ENCODE measurements at regions not wholly inside any gene's neighbourhood (a gene's known extent, or its start where the extent isn't known, plus 50 kb on each side); places are given as distances from the start of the nearest gene placed in this dataset.

- POLR2A ChIA-PET, result no interaction called here
- FAIRE-seq, result no peak
- ATAC-seq, result no peak
These were observed 208.1 kb downstream of the CDH19 start for GRCh38 chr18:66395671-66396218.

GRCh38 chr18:66393463-66393862 lies 210.4 kb downstream of the CDH19 start:
- DNase-seq (ENCODE audit: low read depth in 1 of 2, low spot score in 1 of 2) (no peak), ATAC-seq (no peak), FAIRE-seq (no peak)
- WGBS (ENCODE audit: missing lambda C conversion rate), result 5% methylated on average over 1 of the region's 1 CpG
- Histone ChIP-seq H3K4me3 (no peak overlapping the region), H3K27ac (no peak overlapping the region), H3K4me1 (no peaks in the 10 kb centered on the region), H3K9me3 (no peaks in the 10 kb centered on the region), H3K4me2 (no peak overlapping the region)
- CTCF ChIA-PET, result no interaction called here
- TF ChIP-seq HMGXB4 (CRISPR knock-in tag; IDR thresholded peaks at IDR 0.05; ENCODE audit: borderline replicate concordance), result no peak
- TF ChIP-seq PHF8 (IDR thresholded peaks at IDR 0.05; ENCODE audit: borderline replicate concordance, low read depth), result no peak
- no peak for TF ChIP-seq POLR2AphosphoS2 (conservative IDR thresholded peaks at IDR 0.05; ENCODE audit: low read length)
- TF ChIP-seq ZFP36 (IDR thresholded peaks at IDR 0.05; ENCODE audit: borderline replicate concordance, partially characterized antibody), result no peak
- TF ChIP-seq E2F6 (IDR thresholded peaks at IDR 0.05; ENCODE audit: borderline replicate concordance, low read depth), result no peak
- no peak for TF ChIP-seq MAZ (IDR thresholded peaks at IDR 0.05; ENCODE audit: borderline replicate concordance, low read depth, low read length)
- TF ChIP-seq CBX8 (IDR thresholded peaks at IDR 0.05), result no peak
- TF ChIP-seq ZNF302 (CRISPR knock-in tag; IDR thresholded peaks at IDR 0.05), result no peak
- TF ChIP-seq JUNB (IDR thresholded peaks at IDR 0.05), result no peak
- no peak for TF ChIP-seq TP53 (CRISPR knock-in tag; IDR thresholded peaks at IDR 0.05)
- no peak for TF ChIP-seq RCOR1 (IDR thresholded peaks at IDR 0.05; ENCODE audit: low read depth, low read length)
- no peak for TF ChIP-seq CHD2 (IDR thresholded peaks at IDR 0.05; ENCODE audit: low read length, partially characterized antibody)
- no peak for TF ChIP-seq NPAS2 (CRISPR knock-in tag; IDR thresholded peaks at IDR 0.05; ENCODE audit: borderline replicate concordance)
- TF ChIP-seq BCL3 (IDR thresholded peaks at IDR 0.05), result no peak
- no peak for TF ChIP-seq RARB (CRISPR knock-in tag; IDR thresholded peaks at IDR 0.05)
- POLR2A ChIA-PET, result no interaction called here

More at GRCh38 chr18:66395671-66396218, 208.1 kb downstream of the CDH19 start:
- 0% methylated on average over 1 of the region's 30 CpGs for WGBS (ENCODE audit: missing lambda C conversion rate)
- no peaks in the 10 kb centered on the region for H3K9me3 ChIP-seq
- H3K4me3 ChIP-seq, result no peak overlapping the region
- DNase-seq (ENCODE audit: low read depth in 1 of 2, low spot score in 1 of 2), result no peak
- CTCF ChIA-PET, result no interaction called here
- TF ChIP-seq CEBPB (IDR thresholded peaks at IDR 0.05), result no peak
- TF ChIP-seq FOSB (CRISPR knock-in tag; IDR thresholded peaks at IDR 0.05), result no peak
- no peak for TF ChIP-seq PBX3 (IDR thresholded peaks at IDR 0.05)
- TF ChIP-seq POLR2A (IDR thresholded peaks at IDR 0.05; ENCODE audit: low read length), result no peak
- no peak for TF ChIP-seq ELK1 (IDR thresholded peaks at IDR 0.05; ENCODE audit: low read depth, low read length)
- H3K4me1 ChIP-seq, result no peaks in the 10 kb centered on the region
- no peak overlapping the region for H3K4me2 ChIP-seq
- H3K27ac ChIP-seq, result no peak overlapping the region

All from A549 (cell line).